ENCODE measurements at regions not wholly inside any gene's neighbourhood (a gene's known extent, or its start where the extent isn't known, plus 50 kb on each side); places are given as distances from the start of the nearest gene placed in this dataset.
"Not testable (repeated sequence)": the region's sequence is repeated elsewhere in the genome, so short reads cannot be mapped to it uniquely, and the experiment has no call there.

DNA sequence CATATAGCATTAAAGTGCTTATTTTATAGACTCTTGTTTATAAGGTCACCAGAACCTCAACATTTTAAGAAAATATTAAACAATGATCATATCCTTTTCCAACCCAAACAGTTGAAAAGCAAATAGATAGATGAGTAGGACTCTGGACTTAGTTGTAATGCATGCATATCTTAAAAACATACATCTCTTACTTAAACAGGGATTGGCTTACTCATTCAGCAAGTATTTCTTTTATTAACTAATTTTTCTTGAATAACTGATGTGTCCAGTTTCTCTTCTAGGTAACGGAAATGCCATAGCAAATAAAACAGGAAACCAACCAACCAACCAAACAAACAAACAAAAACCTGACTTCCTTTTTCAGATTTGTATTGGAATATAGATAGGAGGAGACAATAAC lies 70.9 kb upstream of the NBPF4 start:
- DNase-seq: no peak

DNA sequence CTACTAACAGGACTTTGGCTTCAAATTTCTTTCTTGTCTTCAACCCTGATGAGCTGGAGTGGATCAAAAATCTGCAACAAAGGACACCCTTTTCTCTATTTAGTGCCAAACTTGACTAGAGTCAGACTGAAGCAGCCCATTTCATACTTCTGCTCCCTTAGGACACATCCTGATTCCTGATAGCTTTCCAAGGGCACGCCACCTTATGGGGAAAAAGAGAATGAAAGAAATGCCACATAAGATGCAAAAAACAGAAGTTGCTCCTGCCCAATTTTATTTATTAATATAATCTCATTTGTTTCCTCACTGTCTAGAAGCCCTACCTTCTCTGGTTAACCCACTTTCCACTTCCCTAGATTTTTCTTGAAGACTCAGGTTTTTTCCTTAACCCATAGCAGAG lies 72.7 kb upstream of the NBPF4 start:
- DNase-seq: no peak

DNA sequence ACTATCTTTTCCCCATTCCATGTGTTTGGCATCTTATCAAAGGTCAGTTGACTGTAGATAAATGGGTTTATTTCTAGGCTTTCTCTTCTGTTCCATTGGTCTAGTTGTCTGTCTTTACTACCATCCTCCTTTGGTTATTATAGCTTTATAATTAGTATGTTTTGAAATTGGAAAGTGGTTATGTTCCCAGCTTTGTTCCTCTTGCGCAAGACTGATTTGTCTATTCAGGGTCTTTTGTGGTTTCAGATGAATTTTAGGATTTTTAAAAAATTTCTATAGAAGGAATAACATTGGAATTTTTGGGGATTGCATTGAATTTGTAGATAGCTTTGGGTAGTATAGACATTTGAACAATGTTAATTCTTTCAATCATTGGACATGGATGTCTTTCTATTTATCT lies 77.0 kb upstream of the NBPF4 start:
- no peak for DNase-seq

DNA sequence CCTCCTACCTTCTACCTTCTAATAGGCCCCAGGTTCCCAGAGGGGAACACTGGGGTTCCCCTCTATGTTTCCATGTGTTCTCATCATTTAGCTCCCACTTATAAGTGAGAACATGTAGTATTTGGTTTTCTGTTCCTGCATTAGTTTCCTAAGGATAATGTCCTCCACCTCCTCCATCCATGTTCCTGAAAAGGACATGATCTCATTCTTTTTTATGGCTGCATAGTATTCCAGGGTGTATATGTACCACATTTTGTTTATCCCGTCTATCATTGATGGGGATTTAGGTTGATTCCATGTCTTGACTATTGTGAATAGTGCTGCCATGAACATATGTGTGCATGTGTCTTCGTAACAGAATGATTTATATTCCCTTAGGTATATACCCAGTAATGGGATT lies 81.5 kb upstream of the NBPF4 start:
- DNase-seq: not testable (repeated sequence)

DNA sequence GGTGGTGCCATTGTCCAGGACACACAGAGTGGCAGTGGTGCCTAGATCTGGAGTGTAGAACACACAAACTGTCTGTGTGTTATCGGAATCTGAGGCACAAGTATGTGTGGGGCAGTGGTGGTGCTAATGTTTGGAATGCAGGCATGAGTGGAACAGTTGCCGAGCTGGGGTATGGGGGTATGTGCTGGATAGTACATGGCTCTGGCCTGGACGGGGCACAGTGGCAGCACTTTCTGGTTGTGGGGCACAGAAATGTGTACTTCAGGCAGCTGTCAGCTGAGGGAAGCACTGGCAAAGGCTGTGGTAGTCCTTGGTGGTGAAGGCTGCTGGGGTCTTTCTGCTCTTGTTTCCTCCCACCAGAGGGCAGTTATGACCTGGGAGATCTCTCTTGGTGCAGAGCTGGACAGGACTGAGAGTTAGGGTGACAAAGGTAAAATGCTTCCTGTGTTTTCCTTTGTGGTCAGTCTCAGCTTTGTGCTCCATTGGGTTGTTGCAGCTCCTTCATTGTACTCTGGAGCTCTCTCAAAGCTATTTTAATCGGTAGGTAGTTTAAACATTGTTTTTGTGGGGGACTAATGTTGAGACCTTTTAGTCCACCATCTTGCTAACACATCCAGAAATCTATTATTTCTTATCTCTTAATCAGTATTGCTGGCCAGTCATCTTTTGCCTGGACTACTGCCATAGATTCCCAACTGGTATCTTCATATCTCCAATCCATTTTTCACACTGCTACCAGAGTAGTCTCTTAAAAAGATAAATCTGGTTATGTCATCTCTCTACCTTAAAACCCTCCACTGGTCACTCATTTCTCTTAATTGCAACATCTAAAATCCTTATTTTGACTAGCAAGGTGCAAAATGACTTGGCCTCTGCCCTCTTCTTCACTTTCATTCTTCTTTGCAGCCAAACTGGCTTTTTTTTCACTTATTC lies 83.9 kb upstream of the NBPF4 start:
- DNase-seq: peak; percentile 72

DNA sequence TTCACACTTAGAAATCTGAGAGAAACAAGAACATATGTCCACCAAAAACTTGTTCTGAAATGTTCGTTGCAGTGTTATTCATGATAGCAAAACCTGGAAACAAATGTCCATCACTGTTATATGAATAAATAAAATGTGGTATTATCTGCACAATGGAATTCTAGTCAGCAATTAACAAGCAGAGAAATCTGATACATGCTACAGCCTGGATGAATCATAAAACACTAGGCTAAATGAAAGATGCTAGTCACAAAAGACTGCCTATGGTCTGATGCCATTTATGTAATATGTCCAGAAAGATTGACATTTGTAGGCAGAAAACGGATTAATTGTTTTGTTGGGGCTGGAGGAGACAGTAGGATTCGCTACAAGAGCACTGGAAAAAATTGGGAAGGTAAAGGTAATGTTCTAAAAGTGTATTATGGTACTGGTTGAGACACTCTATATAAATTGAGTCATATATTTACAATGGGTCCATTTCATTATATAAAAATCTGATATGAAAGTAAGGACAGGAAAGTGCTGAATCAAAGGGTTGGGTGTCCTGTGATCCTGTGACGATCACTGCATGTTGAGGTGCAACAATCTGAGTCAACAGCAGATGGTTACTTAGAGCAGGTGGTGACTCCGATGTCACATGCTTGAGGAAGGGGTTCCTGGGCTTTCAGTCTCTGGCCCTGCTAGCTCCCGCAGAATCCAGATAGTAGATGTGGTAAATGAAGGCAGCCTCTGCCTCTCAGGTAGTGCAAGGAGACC lies 102.1 kb upstream of the NBPF4 start:
- no peak for DNase-seq

DNA sequence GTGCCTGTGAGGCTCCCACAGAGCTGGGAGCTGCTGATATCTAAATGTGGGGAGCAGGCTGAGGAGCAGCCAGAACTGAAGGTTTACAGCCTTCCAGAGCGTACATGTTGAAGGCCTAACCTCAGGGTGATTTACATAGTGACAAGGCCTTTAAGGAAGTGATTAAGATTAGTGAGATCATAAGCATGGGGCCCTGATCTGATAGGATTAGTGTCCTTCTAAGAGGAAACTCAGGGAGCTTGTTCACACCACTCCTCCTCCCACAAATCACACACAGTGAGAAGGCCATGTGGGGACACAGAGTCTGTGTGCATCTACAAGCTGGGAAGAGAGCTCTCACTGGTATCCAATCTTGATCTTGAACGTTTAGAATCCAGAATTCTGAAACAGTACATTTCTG lies 92.3 kb upstream of the NBPF6 start:
- no peak for DNase-seq

DNA sequence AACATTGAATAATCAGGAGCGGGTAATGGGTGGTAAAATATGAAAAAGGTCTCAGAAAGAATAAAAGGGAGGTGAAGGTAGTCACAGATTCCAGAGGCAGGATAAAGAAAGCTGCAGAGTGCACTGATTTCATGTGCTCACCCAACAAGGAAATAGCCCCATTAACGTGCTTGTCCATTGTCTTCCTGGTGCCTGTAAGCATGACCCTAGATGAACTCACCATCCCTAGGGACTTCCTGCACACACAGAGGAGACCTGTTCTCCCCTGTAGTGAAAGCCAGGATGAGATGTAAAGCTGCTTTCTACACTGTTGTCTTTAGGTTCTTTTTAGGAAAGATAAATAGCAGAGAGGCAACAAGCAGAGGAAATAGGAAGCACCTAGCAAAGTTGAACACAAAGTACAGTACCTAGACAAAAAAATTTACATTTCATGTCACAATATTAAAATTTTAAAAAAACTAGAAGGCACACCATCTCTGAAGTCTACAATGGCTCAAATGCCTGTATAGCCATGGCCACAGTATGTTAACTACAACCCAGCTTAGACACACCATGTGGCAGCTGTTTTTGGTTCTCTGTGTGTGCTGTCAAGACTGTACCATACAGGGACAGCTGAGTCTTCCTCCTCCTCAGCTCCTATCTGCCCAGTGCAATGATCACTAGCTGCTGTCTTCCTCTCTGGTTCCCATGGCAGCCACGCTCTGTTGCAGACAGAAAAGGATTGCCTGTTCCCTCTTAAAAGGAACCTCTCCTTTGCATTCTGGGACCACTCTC lies 69.9 kb upstream of the NBPF6 start:
- DNase-seq: not testable (repeated sequence)

Measured in islet precursor cell (in vitro differentiated cells).